Activated naive CD4-positive, alpha-beta T cell treated with anti-CD3 and anti-CD28 coated beads for 36 hours (primary cell): ENCODE measurements at regions not wholly inside any gene's neighbourhood (a gene's known extent, or its start where the extent isn't known, plus 50 kb on each side); places are given as distances from the start of the nearest gene placed in this dataset.
A peak's percentile ranks its signal among the peaks of the same experiment; 100 is the strongest.

Experiments
- CTCF ChIA-PET: fragments of 350-600 bp; sonication (Branson Sonifier 250); formaldehyde crosslinking; loops from one replicate; lab custom pipeline; 2021; ENCODE audit warnings: antibody characterized with exemption; lab: Charles Lee
- DNase-seq: peaks from one replicate; pipeline ENCODE4 v3.0.0-alpha.2; 2020
- H3K27ac Mint-ChIP-seq: one replicate; pipeline ENCODE4 v1.8.0; 2021; ENCODE audit warnings: mild to moderate bottlenecking, mixed read lengths
- H3K27me3 Mint-ChIP-seq: one replicate; pipeline ENCODE4 v1.8.0; 2021; ENCODE audit warnings: low read depth, mixed read lengths
- H3K36me3 Mint-ChIP-seq: one replicate; pipeline ENCODE4 v1.8.0; 2021; ENCODE audit warnings: low read depth, mixed read lengths
- H3K4me1 Mint-ChIP-seq: one replicate; pipeline ENCODE4 v1.8.0; 2021; ENCODE audit warnings: low read depth, mixed read lengths
- H3K4me3 Mint-ChIP-seq: one replicate; pipeline ENCODE4 v1.8.0; 2021; ENCODE audit warnings: mild to moderate bottlenecking, moderate library complexity, mixed read lengths
- H3K9me3 Mint-ChIP-seq: one replicate; pipeline ENCODE4 v1.8.0; 2021; ENCODE audit warnings: mixed read lengths
- intact Hi-C: fragments of 100-400 bp; cut with micrococcal nuclease; formaldehyde crosslinking; loops from one replicate; pipeline ENCODE4 v1.15.1; 2023

GRCh38 chr10:61356354-61356753 is 96.8 kb downstream of the TMEM26 start:
- Mint-ChIP-seq H3K27ac (no peak overlapping the region), H3K9me3 (no peaks in the 10 kb centered on the region), H3K4me1 (no peaks in the 10 kb centered on the region), H3K27me3 (peaks cover 5% of the 10 kb centered on the region), H3K36me3 (no peaks in the 10 kb centered on the region), H3K4me3 (no peak overlapping the region)
- CTCF ChIA-PET: interaction anchor here (0.6 kb wide), 1 partner anchor 461 kb away, joined by 3 read pairs; no protein-coding TSS in a partner anchor
- DNase-seq: no peak
- intact Hi-C loops: no loop called here

DNA sequence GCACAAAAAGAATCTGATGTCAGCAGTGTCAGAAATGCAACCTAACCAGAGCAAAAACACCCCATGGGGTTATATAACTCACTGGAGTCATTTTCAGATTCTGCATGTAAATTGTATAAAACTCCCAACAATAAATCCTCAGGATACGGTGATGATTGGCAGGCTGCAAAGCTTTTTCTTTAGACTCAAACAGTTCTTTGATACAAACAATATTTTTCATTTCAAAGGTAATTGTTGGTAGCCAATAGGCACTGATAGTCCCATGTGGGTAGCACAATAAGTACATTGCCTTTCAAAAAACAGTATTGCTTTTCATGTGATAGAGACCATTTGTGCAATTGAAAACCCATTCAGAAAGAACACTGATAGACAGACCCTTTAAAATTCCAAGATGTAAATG is 98.0 kb downstream of the TMEM26 start:
- Mint-ChIP-seq H3K4me3 (no peak overlapping the region), H3K27ac (no peak overlapping the region), H3K36me3 (no peaks in the 10 kb centered on the region), H3K4me1 (no peaks in the 10 kb centered on the region), H3K9me3 (no peaks in the 10 kb centered on the region), H3K27me3 (peaks cover 5% of the 10 kb centered on the region)
- CTCF ChIA-PET: no interaction called here
- intact Hi-C loops: no loop called here
- DNase-seq: no peak

GRCh38 chr10:61354401-61354975 is 98.7 kb downstream of the TMEM26 start:
- intact Hi-C loops: no loop called here
- H3K27ac Mint-ChIP-seq: no peak overlapping the region
- no peak overlapping the region for H3K4me3 Mint-ChIP-seq
- H3K4me1 Mint-ChIP-seq: no peaks in the 10 kb centered on the region
- CTCF ChIA-PET: no interaction called here
- no peaks in the 10 kb centered on the region for H3K36me3 Mint-ChIP-seq
- peaks cover 5% of the 10 kb centered on the region for H3K27me3 Mint-ChIP-seq
- H3K9me3 Mint-ChIP-seq: no peaks in the 10 kb centered on the region
- no peak for DNase-seq

GRCh38 chr10:61350794-61351193 is 102.4 kb downstream of the TMEM26 start:
- intact Hi-C loops: no loop called here
- H3K4me1 Mint-ChIP-seq: no peaks in the 10 kb centered on the region

GRCh38 chr10:61350068-61350467 is 103.1 kb downstream of the TMEM26 start:
- Mint-ChIP-seq H3K4me3 (no peak overlapping the region), H3K4me1 (no peaks in the 10 kb centered on the region), H3K27ac (no peak overlapping the region), H3K9me3 (no peaks in the 10 kb centered on the region), H3K27me3 (peaks cover 5% of the 10 kb centered on the region), H3K36me3 (no peaks in the 10 kb centered on the region)
- intact Hi-C loops: no loop called here
- CTCF ChIA-PET: interaction anchor here (1.0 kb wide), 1 partner anchor 10 kb away, joined by 4 read pairs; no protein-coding TSS in a partner anchor
- DNase-seq: no peak

More at GRCh38 chr10:61350794-61351193, 102.4 kb downstream of the TMEM26 start:
- DNase-seq: no peak
- Mint-ChIP-seq H3K27me3 (peaks cover 5% of the 10 kb centered on the region), H3K4me3 (no peak overlapping the region), H3K36me3 (no peaks in the 10 kb centered on the region), H3K9me3 (no peaks in the 10 kb centered on the region), H3K27ac (no peak overlapping the region)
- CTCF ChIA-PET: no interaction called here

- intact Hi-C loops: no loop called here
- Mint-ChIP-seq H3K9me3 (no peaks in the 10 kb centered on the region), H3K27ac (no peak overlapping the region), H3K4me3 (no peak overlapping the region), H3K27me3 (peaks cover 3% of the 10 kb centered on the region), H3K4me1 (peaks cover 14% of the 10 kb centered on the region), H3K36me3 (no peaks in the 10 kb centered on the region)
- CTCF ChIA-PET: no interaction called here
- DNase-seq: no peak
Observed at GRCh38 chr10:61346796-61347413, 106.3 kb downstream of the TMEM26 start.

DNA sequence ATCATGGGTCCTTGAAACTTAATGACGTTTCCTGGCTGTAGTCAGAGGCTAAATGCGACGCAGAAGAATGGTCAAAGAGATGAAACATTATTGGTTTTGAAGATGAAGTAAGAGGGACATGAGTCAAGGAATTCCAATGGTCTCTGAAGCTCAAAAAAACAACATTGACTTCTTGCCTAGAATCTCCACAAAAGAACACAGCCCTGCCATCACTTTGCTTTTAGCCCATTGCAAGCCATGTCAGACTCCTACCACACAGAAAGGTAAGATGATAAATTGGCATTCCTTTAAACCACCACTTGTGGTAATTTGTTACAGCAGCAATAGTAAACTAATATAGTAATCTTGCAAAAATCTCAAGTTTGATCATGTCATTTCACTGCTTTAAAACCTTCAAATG is 109.4 kb downstream of the TMEM26 start:
- Mint-ChIP-seq H3K27me3 (no peaks in the 10 kb centered on the region), H3K4me1 (peaks cover 14% of the 10 kb centered on the region), H3K9me3 (no peaks in the 10 kb centered on the region), H3K27ac (no peak overlapping the region), H3K4me3 (no peak overlapping the region), H3K36me3 (no peaks in the 10 kb centered on the region)
- CTCF ChIA-PET: no interaction called here
- no peak for DNase-seq
- intact Hi-C loops: no loop called here

GRCh38 chr10:61342858-61343572 is 110.2 kb downstream of the TMEM26 start:
- H3K4me1 Mint-ChIP-seq: peaks cover 14% of the 10 kb centered on the region
- intact Hi-C loops: no loop called here
- H3K36me3 Mint-ChIP-seq: no peaks in the 10 kb centered on the region
- DNase-seq: peak; percentile 4
- H3K27me3 Mint-ChIP-seq: no peaks in the 10 kb centered on the region
- no peak overlapping the region for H3K27ac Mint-ChIP-seq
- CTCF ChIA-PET: no interaction called here
- H3K9me3 Mint-ChIP-seq: no peaks in the 10 kb centered on the region
- no peak overlapping the region for H3K4me3 Mint-ChIP-seq

- Mint-ChIP-seq H3K27me3 (peaks cover 2% of the 10 kb centered on the region), H3K4me3 (no peak overlapping the region), H3K9me3 (no peaks in the 10 kb centered on the region), H3K27ac (no peak overlapping the region), H3K4me1 (peaks cover 14% of the 10 kb centered on the region), H3K36me3 (no peaks in the 10 kb centered on the region)
- DNase-seq: no peak
- intact Hi-C loops: no loop called here
- CTCF ChIA-PET: interaction anchor here (0.6 to 1.0 kb wide), 2 partner anchors 9 to 193 kb away, joined by 4 read pairs; no protein-coding TSS in a partner anchor
Observed at GRCh38 chr10:61341008-61341407, 112.2 kb downstream of the TMEM26 start.

DNA sequence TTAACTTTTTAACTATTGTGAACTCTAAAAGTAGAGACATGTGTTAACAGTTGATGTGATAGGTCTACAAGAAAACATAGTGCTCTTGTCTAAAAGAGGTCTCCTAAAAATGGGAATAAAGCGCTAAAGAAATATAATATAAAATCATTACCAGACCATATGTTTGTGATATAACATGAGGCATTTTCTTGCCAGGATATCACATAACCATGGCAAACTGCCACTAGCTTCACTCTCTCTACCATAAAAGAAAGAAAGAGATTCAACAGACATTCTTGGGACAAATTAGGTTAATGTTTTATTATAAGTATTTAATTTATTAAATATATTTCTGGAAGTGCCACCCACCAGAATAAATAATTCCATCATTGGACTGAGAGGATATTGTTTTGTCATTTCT is 115.0 kb downstream of the TMEM26 start:
- H3K27me3 Mint-ChIP-seq: peaks cover 2% of the 10 kb centered on the region
- CTCF ChIA-PET: no interaction called here
- intact Hi-C loops: no loop called here
- DNase-seq: no peak
- no peak overlapping the region for H3K27ac Mint-ChIP-seq
- no peaks in the 10 kb centered on the region for H3K9me3 Mint-ChIP-seq
- H3K36me3 Mint-ChIP-seq: no peaks in the 10 kb centered on the region
- no peak overlapping the region for H3K4me3 Mint-ChIP-seq
- H3K4me1 Mint-ChIP-seq: peaks cover 10% of the 10 kb centered on the region

- CTCF ChIA-PET: interaction anchor here (0.6 kb wide), 1 partner anchor 1842 kb away, joined by 3 read pairs; no protein-coding TSS in a partner anchor
- intact Hi-C loops: no loop called here
- Mint-ChIP-seq H3K27ac (no peak overlapping the region), H3K4me3 (no peak overlapping the region), H3K4me1 (peaks cover 5% of the 10 kb centered on the region), H3K27me3 (peaks cover 2% of the 10 kb centered on the region), H3K36me3 (no peaks in the 10 kb centered on the region), H3K9me3 (no peaks in the 10 kb centered on the region)
- no peak for DNase-seq
Observed at GRCh38 chr10:61337741-61338140, 115.4 kb downstream of the TMEM26 start.

- H3K36me3 Mint-ChIP-seq: no peaks in the 10 kb centered on the region
- intact Hi-C loops: no loop called here
- no peak overlapping the region for H3K4me3 Mint-ChIP-seq
- DNase-seq: no peak
- H3K27me3 Mint-ChIP-seq: peaks cover 2% of the 10 kb centered on the region
- CTCF ChIA-PET: no interaction called here
- H3K27ac Mint-ChIP-seq: no peak overlapping the region
- no peaks in the 10 kb centered on the region for H3K9me3 Mint-ChIP-seq
- no peaks in the 10 kb centered on the region for H3K4me1 Mint-ChIP-seq
Observed at GRCh38 chr10:61336831-61337230, 116.3 kb downstream of the TMEM26 start.

- Mint-ChIP-seq H3K9me3 (no peaks in the 10 kb centered on the region), H3K4me3 (no peak overlapping the region), H3K27me3 (peaks cover 2% of the 10 kb centered on the region), H3K27ac (no peak overlapping the region), H3K36me3 (no peaks in the 10 kb centered on the region), H3K4me1 (no peaks in the 10 kb centered on the region)
- CTCF ChIA-PET: no interaction called here
- no peak for DNase-seq
- intact Hi-C loops: no loop called here
Observed at GRCh38 chr10:61335359-61335758, 117.8 kb downstream of the TMEM26 start.
